Esophagus muscularis mucosa (tissue), 4 donors: ENCODE measurements at regions not wholly inside any gene's neighbourhood (a gene's known extent, or its start where the extent isn't known, plus 50 kb on each side); places are given as distances from the start of the nearest gene placed in this dataset.

ENCODE experiments used
- CTCF ChIP-seq, 3 experiments: fragments of 200-600 bp in 2 of 3; fragments of 450-650 bp in 1 of 3; sonication (generic) in 2 of 3; IDR thresholded peaks; one replicate each; pipeline ENCODE4 v1.5.1; 2017 to 2019; ENCODE audit warnings: antibody characterized with exemption in 3 of 3, mild to moderate bottlenecking in 2 of 3, moderate library complexity in 1 of 3
- EP300 ChIP-seq: sonication (generic); formaldehyde crosslinking; IDR thresholded peaks from one replicate; pipeline ENCODE4 v1.6.1; 2017; ENCODE audit warnings: antibody characterized with exemption
- POLR2AphosphoS5 ChIP-seq, 2 donors: sonication (generic); formaldehyde crosslinking; IDR thresholded peaks; one replicate each; pipeline ENCODE4 v1.6.1; 2017; ENCODE audit warnings: antibody characterized with exemption in 2 of 2

DNA sequence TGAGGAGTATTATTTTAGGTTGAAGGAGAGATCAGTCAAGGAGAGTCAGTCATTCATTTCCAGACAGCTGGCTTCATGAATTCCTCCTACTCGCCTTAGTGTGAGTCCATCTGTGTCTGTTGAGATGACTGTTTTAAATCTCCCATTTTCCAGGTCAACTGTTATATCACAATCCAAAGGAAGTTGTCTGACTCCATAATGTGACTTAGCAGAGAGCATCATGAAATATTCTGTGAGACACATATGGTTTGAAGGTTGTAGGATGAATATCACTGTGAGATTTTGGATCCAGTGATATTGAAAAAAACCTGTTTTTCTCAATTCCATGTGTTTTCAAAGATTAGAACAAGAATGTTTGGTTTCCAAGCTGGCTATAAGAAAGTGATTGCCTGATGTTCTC, 530.2 kb upstream of the MAN1A1 start:
- no peak for TF ChIP-seq POLR2AphosphoS5 (IDR thresholded peaks at IDR 0.05)
- TF ChIP-seq CTCF (IDR thresholded peaks at IDR 0.05), result no peak
- TF ChIP-seq EP300, result no peak
